ENCODE measurements at regions not wholly inside any gene's neighbourhood (a gene's known extent, or its start where the extent isn't known, plus 50 kb on each side); places are given as distances from the start of the nearest gene placed in this dataset.

- Histone ChIP-seq H3K4me3 (ENCODE audit: low read depth in 1 of 2, low read length in 1 of 2) (no peak overlapping the region), H3K27me3 (no peaks in the 10 kb centered on the region), H3K4me1 (ENCODE audit: control insufficient read depth in 1 of 2, insufficient read depth in 1 of 2, low read depth in 1 of 2, low read length in 1 of 2) (peaks cover 7 to 8% of the 10 kb centered on the region in 2 experiments), H3K36me3 (no peaks in the 10 kb centered on the region), H3K27ac (no peak overlapping the region), H3K9me3 (no peaks in the 10 kb centered on the region)
- no peak for TF ChIP-seq CTCF (IDR thresholded peaks at IDR 0.05)
Measured at GRCh38 chr18:2134364-2134763, 436.9 kb downstream of the METTL4 start.

GRCh38 chr18:2135309-2135708 is 436.0 kb downstream of the METTL4 start:
- Histone ChIP-seq H3K36me3 (no peaks in the 10 kb centered on the region), H3K27ac (no peak overlapping the region), H3K4me1 (ENCODE audit: control insufficient read depth in 1 of 2, insufficient read depth in 1 of 2, low read depth in 1 of 2, low read length in 1 of 2) (peaks cover 7 to 8% of the 10 kb centered on the region in 2 experiments), H3K9me3 (no peaks in the 10 kb centered on the region), H3K4me3 (ENCODE audit: low read depth in 1 of 2, low read length in 1 of 2) (no peak overlapping the region), H3K27me3 (no peaks in the 10 kb centered on the region)
- no peak for TF ChIP-seq CTCF (IDR thresholded peaks at IDR 0.05)

- H3K4me1 ChIP-seq (ENCODE audit: control insufficient read depth in 1 of 2, insufficient read depth in 1 of 2, low read depth in 1 of 2, low read length in 1 of 2), result peaks cover 20 to 22% of the 10 kb centered on the region in 2 experiments
- no peaks in the 10 kb centered on the region for H3K9me3 ChIP-seq
- H3K27me3 ChIP-seq, result no peaks in the 10 kb centered on the region
- no peak overlapping the region for H3K4me3 ChIP-seq (ENCODE audit: low read depth in 1 of 2, low read length in 1 of 2)
- no peaks in the 10 kb centered on the region for H3K36me3 ChIP-seq
- no peak overlapping the region for H3K27ac ChIP-seq
- TF ChIP-seq CTCF (IDR thresholded peaks at IDR 0.05), result no peak
Measured at GRCh38 chr18:2138552-2138951, 432.8 kb downstream of the METTL4 start.

GRCh38 chr18:2139691-2140090 is 431.6 kb downstream of the METTL4 start:
- TF ChIP-seq CTCF (IDR thresholded peaks at IDR 0.05), result no peak

GRCh38 chr18:2143636-2144035 is 427.7 kb downstream of the METTL4 start:
- Histone ChIP-seq H3K36me3 (no peaks in the 10 kb centered on the region), H3K4me1 (ENCODE audit: control insufficient read depth in 1 of 2, insufficient read depth in 1 of 2, low read depth in 1 of 2, low read length in 1 of 2) (peaks cover 29 to 34% of the 10 kb centered on the region in 2 experiments), H3K27me3 (no peaks in the 10 kb centered on the region), H3K9me3 (no peaks in the 10 kb centered on the region), H3K27ac (no peak overlapping the region), H3K4me3 (ENCODE audit: low read depth in 1 of 2, low read length in 1 of 2) (no peak overlapping the region)
- no peak for TF ChIP-seq CTCF (IDR thresholded peaks at IDR 0.05)

More at GRCh38 chr18:2139691-2140090, 431.6 kb downstream of the METTL4 start:
- Histone ChIP-seq H3K27me3 (no peaks in the 10 kb centered on the region), H3K4me1 (ENCODE audit: control insufficient read depth in 1 of 2, insufficient read depth in 1 of 2, low read depth in 1 of 2, low read length in 1 of 2) (peaks cover 20 to 24% of the 10 kb centered on the region in 2 experiments), H3K27ac (no peak overlapping the region), H3K9me3 (no peaks in the 10 kb centered on the region), H3K36me3 (no peaks in the 10 kb centered on the region), H3K4me3 (ENCODE audit: low read depth in 1 of 2, low read length in 1 of 2) (no peak overlapping the region)

GRCh38 chr18:2144811-2145210 is 426.5 kb downstream of the METTL4 start:
- Histone ChIP-seq H3K4me1 (ENCODE audit: control insufficient read depth in 1 of 2, insufficient read depth in 1 of 2, low read depth in 1 of 2, low read length in 1 of 2) (peaks cover 39 to 40% of the 10 kb centered on the region in 2 experiments), H3K9me3 (no peaks in the 10 kb centered on the region), H3K27ac (no peak overlapping the region), H3K27me3 (no peaks in the 10 kb centered on the region), H3K36me3 (no peaks in the 10 kb centered on the region), H3K4me3 (ENCODE audit: low read depth in 1 of 2, low read length in 1 of 2) (no peak overlapping the region)
- no peak for TF ChIP-seq CTCF (IDR thresholded peaks at IDR 0.05)
